SK-N-MC (cell line): ENCODE measurements at regions not wholly inside any gene's neighbourhood (a gene's known extent, or its start where the extent isn't known, plus 50 kb on each side); places are given as distances from the start of the nearest gene placed in this dataset.

Source experiments
- EZH2 ChIP-seq: fragments of 200-600 bp; sonication (generic); IDR thresholded peaks from one replicate; pipeline ENCODE4 v1.6.1; 2017; ENCODE audit warnings: antibody characterized with exemption
- FOXP2 ChIP-seq: optimal IDR thresholded peaks from 2 replicates; pipeline ENCODE3; 2011; ENCODE audit warnings: mild to moderate bottlenecking, moderate library complexity; ENCODE audit not compliant: insufficient read depth; ENCODE audit errors: extremely low read length, control extremely low read depth
- POLR2AphosphoS5 ChIP-seq: IDR thresholded peaks from 2 replicates; pipeline ENCODE4 v1.6.1; 2012; ENCODE audit warnings: mild to moderate bottlenecking, low read depth, low read length, borderline replicate concordance

DNA sequence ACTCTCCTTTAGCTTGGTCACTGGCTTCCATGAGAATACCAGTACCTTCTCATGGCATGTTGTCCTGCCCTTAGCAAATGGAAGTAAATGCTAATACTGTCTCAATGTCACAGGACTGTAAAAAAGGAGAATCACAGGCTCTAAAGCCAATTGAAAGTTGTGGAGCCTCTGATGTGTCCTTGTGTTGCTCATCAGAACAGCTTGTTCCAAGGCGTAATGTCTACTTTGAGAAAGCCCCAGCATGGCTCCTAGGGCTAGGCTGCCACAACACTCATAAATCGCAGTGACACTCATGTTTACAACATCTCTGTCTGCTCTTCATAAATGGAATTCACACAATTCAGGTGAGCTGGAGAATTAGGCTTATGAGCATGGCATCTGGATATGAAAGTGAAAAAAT lies 94.9 kb downstream of the ACTL7B start:
- TF ChIP-seq EZH2, result no peak
- no peak for TF ChIP-seq FOXP2
- no peak for TF ChIP-seq POLR2AphosphoS5
